ENCODE measurements at regions not wholly inside any gene's neighbourhood (a gene's known extent, or its start where the extent isn't known, plus 50 kb on each side); places are given as distances from the start of the nearest gene placed in this dataset.

DNA sequence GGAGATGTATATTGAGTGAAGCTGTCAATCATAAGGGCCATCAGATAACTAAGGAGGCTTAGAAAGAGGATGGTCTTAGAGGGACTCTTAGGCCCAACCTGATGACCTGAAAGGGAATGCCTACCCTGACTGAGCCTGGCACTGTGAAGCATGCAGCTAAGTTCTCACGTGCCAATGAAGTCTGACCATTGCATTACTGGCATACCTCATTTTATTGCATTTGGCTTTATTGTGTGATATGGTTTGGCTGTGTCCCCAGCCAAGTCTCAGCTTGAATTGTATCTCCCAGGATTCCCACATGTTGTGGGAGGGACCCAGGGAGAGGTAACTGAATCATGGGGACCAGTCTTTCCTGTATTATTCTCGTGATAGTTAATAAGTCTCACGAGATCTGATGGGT is 421.6 kb upstream of the SGCD start:
- DNase-seq (ENCODE audit: low spot score) = no peak

DNA sequence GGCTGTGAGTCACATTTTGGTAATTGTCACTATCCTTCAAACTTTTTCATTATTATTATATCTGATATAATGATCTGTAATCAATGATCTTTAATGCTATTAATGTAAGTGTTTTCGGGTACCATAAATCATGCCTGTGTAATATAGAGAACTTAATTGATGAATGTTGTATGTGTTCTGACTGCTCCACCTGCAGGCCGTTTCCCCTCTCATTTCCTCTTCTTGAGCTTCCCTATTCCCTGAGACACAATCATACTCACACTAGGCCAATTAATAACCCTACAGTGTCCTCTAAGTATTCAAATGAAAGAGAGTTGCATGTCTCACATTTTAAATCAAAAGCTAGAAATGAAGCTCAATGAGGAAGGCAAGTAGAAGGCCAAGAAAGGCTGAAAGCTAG is 420.9 kb upstream of the SGCD start:
- no peak for DNase-seq (ENCODE audit: low spot score)

GRCh38 chr5:155908543-155908942 is 418.4 kb upstream of the SGCD start:
- no peak for DNase-seq (ENCODE audit: low spot score)

- DNase-seq (ENCODE audit: low spot score) = no peak
These were observed 414.7 kb upstream of the SGCD start for GRCh38 chr5:155912291-155912690.

GRCh38 chr5:155914766-155915165 is 412.2 kb upstream of the SGCD start:
- DNase-seq (ENCODE audit: low spot score) = no peak

GRCh38 chr5:155915601-155916000 is 411.4 kb upstream of the SGCD start:
- DNase-seq (ENCODE audit: low spot score) = no peak

- no peak for DNase-seq (ENCODE audit: low spot score)
These were observed 407.8 kb upstream of the SGCD start for GRCh38 chr5:155919126-155919525.

DNA sequence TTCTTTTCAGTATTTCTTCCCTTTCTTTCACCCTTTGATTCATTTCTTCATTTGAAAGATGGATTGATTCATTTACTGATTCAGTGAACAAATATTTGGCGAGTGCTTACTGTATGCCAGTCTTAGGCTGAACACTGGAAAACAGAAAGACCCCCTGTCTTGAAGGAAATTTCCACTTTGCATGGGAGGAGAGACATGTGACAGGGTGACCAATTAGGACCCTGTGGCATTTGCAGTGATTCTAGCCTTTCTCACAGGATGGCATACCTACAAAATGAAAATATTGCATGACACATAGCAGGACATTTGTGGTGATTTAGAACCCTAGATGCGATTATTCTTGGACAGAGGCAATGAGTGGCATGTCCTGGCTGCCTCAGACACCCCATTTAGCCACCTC is 407.2 kb upstream of the SGCD start:
- no peak for DNase-seq (ENCODE audit: low spot score)

GRCh38 chr5:155921621-155922020 is 405.3 kb upstream of the SGCD start:
- DNase-seq (ENCODE audit: low spot score) = no peak

DNA sequence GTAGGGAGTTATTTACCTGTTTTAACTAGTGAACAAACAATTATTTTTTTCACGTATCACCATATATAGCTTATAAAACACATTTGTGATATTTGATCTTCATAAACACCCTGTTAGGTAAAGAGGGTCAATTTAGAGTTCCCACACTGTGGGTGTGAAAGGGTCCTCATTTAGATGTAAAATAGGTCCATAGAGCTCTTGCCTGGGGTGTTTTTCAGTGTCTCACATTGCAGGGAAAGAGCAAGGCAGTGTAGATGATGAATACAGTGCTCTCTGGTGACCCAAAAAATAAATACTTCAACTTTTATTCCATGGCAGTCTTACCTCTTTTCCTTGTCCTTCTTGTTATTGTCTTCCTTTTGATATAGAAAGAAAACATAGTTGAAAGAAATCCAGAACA is 403.2 kb upstream of the SGCD start:
- DNase-seq (ENCODE audit: low spot score) = no peak

GRCh38 chr5:155926031-155926430 is 400.9 kb upstream of the SGCD start:
- DNase-seq (ENCODE audit: low spot score) = no peak

GRCh38 chr5:155926766-155927165 is 400.2 kb upstream of the SGCD start:
- DNase-seq (ENCODE audit: low spot score) = no peak

DNA sequence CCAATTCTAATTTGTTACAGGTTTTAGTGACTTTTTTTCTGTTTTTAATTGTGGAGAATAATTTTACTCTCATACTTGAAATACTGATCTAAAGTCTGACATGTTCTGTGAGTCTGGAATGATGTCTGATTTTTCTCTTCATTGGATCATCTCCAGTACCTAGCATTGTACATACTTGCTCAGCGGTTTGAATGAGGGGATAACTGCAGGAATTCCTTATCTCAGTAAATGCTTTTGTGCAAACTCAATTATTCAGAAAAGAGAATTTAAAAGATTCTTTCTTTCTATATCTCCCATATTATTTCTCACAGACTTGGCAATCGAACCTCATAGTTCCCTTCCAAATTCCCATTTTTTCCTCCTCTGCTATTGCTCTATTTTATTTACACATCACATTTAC is 397.9 kb upstream of the SGCD start:
- DNase-seq (ENCODE audit: low spot score) = no peak

GRCh38 chr5:155934964-155935363 is 392.0 kb upstream of the SGCD start:
- no peak for DNase-seq (ENCODE audit: low spot score)

GRCh38 chr5:155935723-155936122 is 391.2 kb upstream of the SGCD start:
- DNase-seq (ENCODE audit: low spot score) = no peak

- no peak for DNase-seq (ENCODE audit: low spot score)
These were observed 390.2 kb upstream of the SGCD start for GRCh38 chr5:155936520-155937406.

DNA sequence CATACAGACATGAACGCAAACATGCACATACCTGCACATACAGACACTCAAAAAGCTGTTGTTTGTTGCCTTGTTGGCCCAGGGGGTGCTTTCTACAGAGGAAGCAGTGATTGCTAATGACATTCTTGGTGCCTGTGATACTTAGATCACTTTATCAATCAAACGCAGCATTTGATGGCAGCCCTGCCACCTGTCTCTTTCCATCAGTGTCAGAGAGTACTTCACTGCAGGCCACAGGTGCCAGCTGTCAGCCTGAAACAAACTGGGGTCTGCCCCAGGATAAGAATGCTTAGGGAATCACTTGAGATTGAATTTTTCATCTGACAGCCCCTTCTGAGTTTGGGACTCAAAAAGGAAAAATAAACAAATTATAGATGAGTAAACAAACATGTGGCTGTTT is 388.9 kb upstream of the SGCD start:
- DNase-seq (ENCODE audit: low spot score) = no peak

DNA sequence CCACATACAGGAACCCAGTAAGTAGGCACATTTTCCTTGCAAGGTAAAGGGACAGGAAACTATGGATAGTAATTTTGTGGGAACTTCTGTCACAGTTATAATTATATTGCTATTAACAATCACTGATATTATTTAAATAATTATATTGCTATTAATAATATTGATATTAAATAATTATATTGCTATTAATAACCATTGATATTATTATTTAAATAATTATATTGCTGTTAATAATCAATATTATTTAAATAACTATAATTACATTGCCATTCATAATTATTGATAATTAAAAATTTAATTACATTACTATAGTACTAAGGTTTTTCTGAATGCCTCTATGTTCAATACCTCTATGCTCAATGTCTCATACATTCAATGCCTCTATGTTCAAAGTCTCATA is 385.6 kb upstream of the SGCD start:
- no peak for DNase-seq (ENCODE audit: low spot score)

GRCh38 chr5:155943516-155944407 is 383.2 kb upstream of the SGCD start:
- DNase-seq (ENCODE audit: low spot score) = no peak

GRCh38 chr5:155947394-155948062 is 379.4 kb upstream of the SGCD start:
- DNase-seq (ENCODE audit: low spot score) = no peak

GRCh38 chr5:155948576-155948975 is 378.4 kb upstream of the SGCD start:
- no peak for DNase-seq (ENCODE audit: low spot score)

Data from mesenteric fat pad (tissue), 1 donor.